ENCODE measurements at regions not wholly inside any gene's neighbourhood (a gene's known extent, or its start where the extent isn't known, plus 50 kb on each side); places are given as distances from the start of the nearest gene placed in this dataset.

DNA sequence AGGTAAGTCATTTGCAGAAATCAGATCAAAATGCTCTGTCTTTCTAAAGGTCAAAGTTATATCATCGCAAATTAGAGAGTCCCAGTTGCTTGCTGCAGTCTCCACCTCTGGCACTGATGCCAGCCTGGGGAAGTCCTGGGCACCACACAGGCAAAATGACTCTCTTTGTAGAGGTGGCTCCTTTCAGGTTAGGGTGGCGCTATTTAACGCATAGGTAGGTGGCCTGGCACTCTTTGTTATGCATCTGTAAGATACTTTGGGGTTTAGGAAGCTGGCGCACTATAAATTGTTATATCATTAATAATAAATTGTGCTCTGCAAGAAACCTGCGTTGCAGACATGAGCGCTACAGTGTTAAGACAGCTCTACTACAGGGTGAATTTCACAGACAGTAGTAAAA lies 268.5 kb downstream of the ICOS start:
- Mint-ChIP-seq H3K4me1 (peaks cover 18 to 19% of the 10 kb centered on the region in 2 experiments), H3K27me3 (ENCODE audit: low read depth) (peaks cover 49% of the 10 kb centered on the region), H3K4me3 (peak overlapping the region in 1 of 2 experiments; percentile 54; a peak in 2 of 5 replicates), H3K36me3 (ENCODE audit: insufficient read depth in 1 of 3, low read depth in 3 of 3) (no peaks in the 10 kb centered on the region; a peak in 2 of 7 replicates), H3K9me3 (peaks cover 0 to 2% of the 10 kb centered on the region in 2 experiments; a peak in 1 of 5 replicates), H3K27ac (no peak overlapping the region; a peak in 1 of 7 replicates)
- H4K91ac ChIP-seq (ENCODE audit: insufficient read length, low read depth, low read length): no peak overlapping the region
- no peak overlapping the region for H3K27ac ChIP-seq (ENCODE audit: insufficient read length, low read depth, low read length)
- H2BK20ac ChIP-seq (ENCODE audit: low read depth, low read length, poor library complexity, severe bottlenecking): no peak overlapping the region
- no peak overlapping the region for H3K14ac ChIP-seq (ENCODE audit: insufficient read depth, low read length)
- TF ChIP-seq CTCF (conservative IDR thresholded peaks at IDR 0.05): no peak
- no peak overlapping the region for H2AFZ ChIP-seq (ENCODE audit: low read length)
- DNase-seq: peak; percentile 34
- no peaks in the 10 kb centered on the region for H3K79me1 ChIP-seq (ENCODE audit: insufficient read depth, low read depth, low read length, poor library complexity, severe bottlenecking)
- H4K8ac ChIP-seq (replicated peaks; ENCODE audit: insufficient read length, low read depth, low read length): no peak overlapping the region
- no peak overlapping the region for H3K23ac ChIP-seq (ENCODE audit: insufficient read length, low read depth, low read length)
- peaks cover 12% of the 10 kb centered on the region for H3K4me1 ChIP-seq (ENCODE audit: insufficient read depth, low read length)
- no peak overlapping the region for H3K56ac ChIP-seq (ENCODE audit: insufficient read length, low read depth, low read length)
- H2BK5ac ChIP-seq (ENCODE audit: insufficient read length, low read length): no peak overlapping the region
- no peaks in the 10 kb centered on the region for H3K23me2 ChIP-seq (ENCODE audit: insufficient read length, low read depth, low read length, poor library complexity, severe bottlenecking)
- no peak overlapping the region for H2BK120ac ChIP-seq (ENCODE audit: low read depth, low read length, poor library complexity, severe bottlenecking)
- no peak overlapping the region for H2BK15ac ChIP-seq (ENCODE audit: low read depth, low read length)
- no peak overlapping the region for H2BK12ac ChIP-seq (ENCODE audit: insufficient read length, low read depth, low read length)
- no peak overlapping the region for H2AK5ac ChIP-seq (ENCODE audit: insufficient read length, low read length)
- no peak overlapping the region for H4K5ac ChIP-seq (ENCODE audit: insufficient read length, low read depth, low read length)
- H3K9me3 ChIP-seq (ENCODE audit: control insufficient read depth, low read depth, low read length): no peaks in the 10 kb centered on the region
- H3K9ac ChIP-seq (ENCODE audit: extremely low read depth, insufficient read length, low read length): no peak overlapping the region
- H3K4me2 ChIP-seq (ENCODE audit: insufficient read depth, insufficient read length, low read length): peak overlapping the region; percentile 14
- no peak overlapping the region for H3K4ac ChIP-seq (ENCODE audit: low read depth, low read length)
- H3K79me2 ChIP-seq (ENCODE audit: insufficient read depth, low read length): no peaks in the 10 kb centered on the region
- H3T11ph ChIP-seq (ENCODE audit: low read length): no peak overlapping the region
- H4K20me1 ChIP-seq (ENCODE audit: control insufficient read depth, insufficient read depth, insufficient read length): no peaks in the 10 kb centered on the region
- WGBS (ENCODE audit: extremely low coverage, insufficient read length, low lambda C conversion rate): no CpG with 5 or more reads among the region's 6 CpGs
- no peaks in the 10 kb centered on the region; the same call in 1 of the 2 replicates for H3K27me3 ChIP-seq (ENCODE audit: insufficient read depth, low read length)
- no peak overlapping the region for H3K18ac ChIP-seq (ENCODE audit: insufficient read length, low read depth, low read length)

Measured in H9 (cell line).